Natural killer cell (primary cell): ENCODE measurements at regions not wholly inside any gene's neighbourhood (a gene's known extent, or its start where the extent isn't known, plus 50 kb on each side); places are given as distances from the start of the nearest gene placed in this dataset.

Experiments
- ATAC-seq, 3 donors: fragments of 150-1000 bp in 2 of 3; fragments of 200-7000 bp in 1 of 3; cut with Tn5 transposase; 1 replicate in 1 of 3; 2 replicates in 2 of 3; pipeline ENCODE4 v1.10.0; 2021; ENCODE audit warnings: mild to moderate bottlenecking in 2 of 3, moderate library complexity in 2 of 3
- DNase-seq, 2 donors: peaks; one replicate each; pipeline versions ENCODE4 v3.0.0 to v3.0.0-alpha.2; 2013 to 2021; ENCODE audit warnings: mixed read lengths in 1 of 2
- H3K27ac ChIP-seq: one replicate; pipeline ENCODE4 v1.5.1; 2013; ENCODE audit warnings: mild to moderate bottlenecking, low read length
- H3K27me3 ChIP-seq: one replicate; pipeline ENCODE4 v1.6.1; 2013; ENCODE audit warnings: low read length; ENCODE audit not compliant: control insufficient read depth, insufficient read depth
- H3K36me3 ChIP-seq: one replicate; pipeline ENCODE4 v1.6.1; 2013; ENCODE audit warnings: low read length; ENCODE audit not compliant: control insufficient read depth, insufficient read depth
- H3K4me1 ChIP-seq: one replicate; pipeline ENCODE4 v1.6.1; 2013; ENCODE audit warnings: low read length; ENCODE audit not compliant: control insufficient read depth, insufficient read depth
- H3K4me3 ChIP-seq: one replicate; pipeline ENCODE4 v1.5.1; 2013; ENCODE audit warnings: low read length
- H3K9me3 ChIP-seq: one replicate; pipeline ENCODE4 v1.6.1; 2013; ENCODE audit warnings: low read length; ENCODE audit not compliant: control insufficient read depth, insufficient read depth
- H3K27ac Mint-ChIP-seq, 2 donors: one replicate each; pipeline ENCODE4 v1.8.0; 2022; ENCODE audit warnings: mild to moderate bottlenecking in 2 of 2, mixed read lengths in 2 of 2, moderate library complexity in 1 of 2
- H3K27me3 Mint-ChIP-seq, 2 donors: one replicate each; pipeline ENCODE4 v1.8.0; 2022; ENCODE audit warnings: low read depth in 2 of 2, mixed read lengths in 2 of 2
- H3K36me3 Mint-ChIP-seq: one replicate; pipeline ENCODE4 v1.8.0; 2022; ENCODE audit warnings: mixed read lengths
- H3K4me1 Mint-ChIP-seq, 2 donors: one replicate each; pipeline ENCODE4 v1.8.0; 2022; ENCODE audit warnings: mixed read lengths in 2 of 2
- H3K4me3 Mint-ChIP-seq: one replicate; pipeline ENCODE4 v1.8.0; 2022; ENCODE audit warnings: mild to moderate bottlenecking, moderate library complexity, mixed read lengths
- H3K9me3 Mint-ChIP-seq, 2 donors: one replicate each; pipeline ENCODE4 v1.8.0; 2022; ENCODE audit warnings: mixed read lengths in 2 of 2
- WGBS: methylation state at CpG from one replicate; pipeline ENCODE4 v1.1.7; 2013; ENCODE audit warnings: missing lambda C conversion rate; ENCODE audit not compliant: insufficient coverage; 5-methylcytosine and 5-hydroxymethylcytosine counted together
- intact Hi-C: fragments of 100-400 bp; cut with micrococcal nuclease; formaldehyde crosslinking; loops from one replicate; pipeline ENCODE4 v1.14.2; 2022
- TF ChIP-seq, protein P1 (sequence below): fragments of 200-600 bp; IDR thresholded peaks from one replicate; pipeline ENCODE4 v1.8.0; 2022; ENCODE audit warnings: antibody characterized with exemption

GRCh38 chrX:69318651-69319340, 153.5 kb upstream of the PJA1 start:
- intact Hi-C loops: no loop called here
- DNase-seq (no peak), ATAC-seq (no peak)
- H3K27me3 Mint-ChIP-seq: peaks cover 0 to 2% of the 10 kb centered on the region in 2 donors
- H3K27ac Mint-ChIP-seq: no peak overlapping the region
- no peak overlapping the region for H3K4me3 Mint-ChIP-seq
- Histone ChIP-seq H3K9me3 (no peaks in the 10 kb centered on the region), H3K4me3 (no peak overlapping the region), H3K27me3 (no peaks in the 10 kb centered on the region), H3K27ac (no peak overlapping the region), H3K36me3 (no peaks in the 10 kb centered on the region), H3K4me1 (no peaks in the 10 kb centered on the region)
- TF ChIP-seq, protein P1, sequence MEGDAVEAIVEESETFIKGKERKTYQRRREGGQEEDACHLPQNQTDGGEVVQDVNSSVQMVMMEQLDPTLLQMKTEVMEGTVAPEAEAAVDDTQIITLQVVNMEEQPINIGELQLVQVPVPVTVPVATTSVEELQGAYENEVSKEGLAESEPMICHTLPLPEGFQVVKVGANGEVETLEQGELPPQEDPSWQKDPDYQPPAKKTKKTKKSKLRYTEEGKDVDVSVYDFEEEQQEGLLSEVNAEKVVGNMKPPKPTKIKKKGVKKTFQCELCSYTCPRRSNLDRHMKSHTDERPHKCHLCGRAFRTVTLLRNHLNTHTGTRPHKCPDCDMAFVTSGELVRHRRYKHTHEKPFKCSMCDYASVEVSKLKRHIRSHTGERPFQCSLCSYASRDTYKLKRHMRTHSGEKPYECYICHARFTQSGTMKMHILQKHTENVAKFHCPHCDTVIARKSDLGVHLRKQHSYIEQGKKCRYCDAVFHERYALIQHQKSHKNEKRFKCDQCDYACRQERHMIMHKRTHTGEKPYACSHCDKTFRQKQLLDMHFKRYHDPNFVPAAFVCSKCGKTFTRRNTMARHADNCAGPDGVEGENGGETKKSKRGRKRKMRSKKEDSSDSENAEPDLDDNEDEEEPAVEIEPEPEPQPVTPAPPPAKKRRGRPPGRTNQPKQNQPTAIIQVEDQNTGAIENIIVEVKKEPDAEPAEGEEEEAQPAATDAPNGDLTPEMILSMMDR: no peak
- H3K9me3 Mint-ChIP-seq: no peaks in the 10 kb centered on the region
- no peaks in the 10 kb centered on the region for H3K36me3 Mint-ChIP-seq
- no peaks in the 10 kb centered on the region for H3K4me1 Mint-ChIP-seq
- 95% methylated on average over 4 of the region's 5 CpGs for WGBS

DNA sequence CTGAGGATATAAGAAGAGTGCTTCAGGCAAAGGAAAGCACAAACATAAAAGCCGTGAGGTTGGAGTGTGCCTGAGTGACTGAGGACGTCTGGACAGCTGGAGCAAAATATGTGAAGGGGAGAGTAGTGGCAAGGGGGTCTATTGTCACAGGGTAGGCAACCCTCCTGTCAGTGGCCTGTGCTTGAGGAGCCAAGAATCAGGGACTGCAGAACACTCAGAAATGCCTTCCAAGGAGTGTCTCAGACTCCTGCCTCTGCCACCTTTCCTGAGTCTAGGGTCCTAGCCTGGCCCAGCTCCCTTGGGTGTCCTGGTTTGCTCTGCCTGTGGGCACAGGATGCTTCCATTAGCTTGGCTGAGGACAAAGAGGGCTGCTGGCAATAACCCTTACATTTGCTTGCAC, 152.5 kb upstream of the PJA1 start:
- Mint-ChIP-seq H3K4me3 (no peak overlapping the region), H3K27me3 (peaks cover 0 to 2% of the 10 kb centered on the region in 2 donors), H3K36me3 (no peaks in the 10 kb centered on the region), H3K27ac (no peak overlapping the region), H3K9me3 (no peaks in the 10 kb centered on the region), H3K4me1 (no peaks in the 10 kb centered on the region)
- intact Hi-C loops: no loop called here
- Histone ChIP-seq H3K4me3 (no peak overlapping the region), H3K36me3 (no peaks in the 10 kb centered on the region), H3K9me3 (no peaks in the 10 kb centered on the region), H3K4me1 (no peaks in the 10 kb centered on the region), H3K27ac (no peak overlapping the region), H3K27me3 (no peaks in the 10 kb centered on the region)
- WGBS: 57% methylated on average over 2 of the region's 2 CpGs
- TF ChIP-seq, protein P1: no peak
- no peak for ATAC-seq
- no peak for DNase-seq

DNA sequence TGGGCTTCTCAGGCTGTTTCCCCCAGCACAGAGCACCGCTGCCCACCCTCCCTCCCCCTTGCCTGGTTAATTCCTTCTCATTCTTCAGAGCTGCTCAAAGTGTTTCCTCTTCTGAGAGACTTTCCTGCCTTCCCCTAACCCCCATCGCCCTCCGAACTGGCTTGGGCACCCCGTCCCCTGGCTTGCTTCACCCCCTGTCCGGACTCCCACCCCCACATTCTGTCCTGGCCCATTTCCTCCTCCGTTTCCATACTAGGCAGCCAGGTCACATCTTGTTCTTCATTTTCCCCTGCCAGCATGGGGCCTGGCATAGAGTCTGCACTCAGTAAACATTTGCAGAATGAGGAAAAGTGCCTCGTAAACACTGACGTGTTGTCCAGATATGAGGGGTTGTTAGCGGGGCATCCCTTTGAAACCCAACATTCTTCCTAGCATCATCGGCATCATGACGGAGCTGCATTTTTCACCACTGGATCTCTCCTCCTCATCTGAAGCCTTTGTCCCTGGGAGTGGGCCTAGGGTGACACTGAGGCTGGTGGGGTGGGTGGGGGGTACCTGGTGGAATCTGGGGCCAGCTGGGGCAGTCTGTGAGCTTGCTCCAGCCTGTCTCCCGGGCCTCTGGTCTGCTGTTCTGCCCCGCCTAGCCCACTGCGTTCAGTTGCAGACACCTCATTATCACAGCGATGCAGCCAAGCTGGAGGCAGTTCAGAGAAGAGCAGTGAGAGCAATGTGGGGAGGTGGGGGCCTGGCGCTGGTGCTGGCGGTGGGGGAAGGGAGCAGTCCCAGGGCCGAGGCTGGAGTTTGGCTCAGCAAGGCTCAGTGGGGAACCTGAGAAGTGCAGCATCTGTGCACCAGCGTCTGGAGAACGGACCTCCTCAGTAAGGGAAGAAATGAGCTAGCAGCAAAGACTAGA, 149.4 kb upstream of the PJA1 start:
- H3K27ac Mint-ChIP-seq: no peak overlapping the region
- H3K9me3 Mint-ChIP-seq: no peaks in the 10 kb centered on the region
- no peaks in the 10 kb centered on the region for H3K4me1 ChIP-seq
- no peaks in the 10 kb centered on the region for H3K36me3 Mint-ChIP-seq
- H3K9me3 ChIP-seq: no peaks in the 10 kb centered on the region
- DNase-seq (no peak), ATAC-seq (no peak)
- no peaks in the 10 kb centered on the region for H3K36me3 ChIP-seq
- TF ChIP-seq, protein P1: no peak
- H3K27me3 Mint-ChIP-seq: peaks cover 0 to 7% of the 10 kb centered on the region in 2 donors
- H3K27ac ChIP-seq: no peak overlapping the region
- H3K4me3 Mint-ChIP-seq: no peak overlapping the region
- no peak overlapping the region for H3K4me3 ChIP-seq
- H3K27me3 ChIP-seq: no peaks in the 10 kb centered on the region
- WGBS: 69% methylated on average over 16 of the region's 20 CpGs
- H3K4me1 Mint-ChIP-seq: no peaks in the 10 kb centered on the region
- intact Hi-C loops: no loop called here
